Central memory CD8-positive, alpha-beta T cell (primary cell): ENCODE measurements at regions not wholly inside any gene's neighbourhood (a gene's known extent, or its start where the extent isn't known, plus 50 kb on each side); places are given as distances from the start of the nearest gene placed in this dataset.

ENCODE experiments used
- ATAC-seq: fragments of 150-1000 bp; cut with Tn5 transposase; replicated peaks from 2 replicates; pipeline ENCODE4 v1.10.0; 2022; ENCODE audit warnings: mild to moderate bottlenecking, moderate FRiP score, moderate number of reproducible peaks; ENCODE audit not compliant: poor library complexity, severe bottlenecking; ENCODE audit errors: extremely low read depth
- DNase-seq, 2 donors: peaks; one replicate each; pipeline ENCODE4 v3.0.0; 2021; ENCODE audit warnings: low spot score in 2 of 2
- H3K27ac Mint-ChIP-seq: one replicate; pipeline ENCODE4 v1.8.0; 2022; ENCODE audit warnings: low read depth, mild to moderate bottlenecking, moderate library complexity, mixed read lengths
- H3K27me3 Mint-ChIP-seq: one replicate; pipeline ENCODE4 v1.8.0; 2022; ENCODE audit warnings: mixed read lengths
- H3K36me3 Mint-ChIP-seq: one replicate; pipeline ENCODE4 v1.8.0; 2022; ENCODE audit warnings: mild to moderate bottlenecking, moderate library complexity, mixed read lengths; ENCODE audit not compliant: insufficient read depth
- H3K4me1 Mint-ChIP-seq: one replicate; pipeline ENCODE4 v1.8.0; 2022; ENCODE audit warnings: mixed read lengths
- H3K4me3 Mint-ChIP-seq: one replicate; pipeline ENCODE4 v1.8.0; 2022; ENCODE audit warnings: mild to moderate bottlenecking, moderate library complexity, mixed read lengths
- H3K9me3 Mint-ChIP-seq: one replicate; pipeline ENCODE4 v1.8.0; 2022; ENCODE audit warnings: mixed read lengths

GRCh38 chr4:126081336-126081735, 766.6 kb downstream of the FAT4 start:
- H3K9me3 Mint-ChIP-seq, result peaks cover 17% of the 10 kb centered on the region
- no peak for DNase-seq
- no peak for ATAC-seq

GRCh38 chr4:126086041-126086440, 771.3 kb downstream of the FAT4 start:
- Mint-ChIP-seq H3K27me3 (no peaks in the 10 kb centered on the region), H3K27ac (no peak overlapping the region), H3K4me1 (no peaks in the 10 kb centered on the region), H3K4me3 (no peak overlapping the region), H3K9me3 (peaks cover 15% of the 10 kb centered on the region), H3K36me3 (peaks cover 2% of the 10 kb centered on the region)
- DNase-seq (no peak), ATAC-seq (no peak)

More at GRCh38 chr4:126081336-126081735, 766.6 kb downstream of the FAT4 start:
- no peak overlapping the region for H3K4me3 Mint-ChIP-seq
- H3K27me3 Mint-ChIP-seq, result no peaks in the 10 kb centered on the region
- peaks cover 2% of the 10 kb centered on the region for H3K36me3 Mint-ChIP-seq
- no peaks in the 10 kb centered on the region for H3K4me1 Mint-ChIP-seq
- H3K27ac Mint-ChIP-seq, result no peak overlapping the region

- no peaks in the 10 kb centered on the region for H3K36me3 Mint-ChIP-seq
- DNase-seq, result no peak
- H3K27me3 Mint-ChIP-seq, result no peaks in the 10 kb centered on the region
- H3K4me1 Mint-ChIP-seq, result no peaks in the 10 kb centered on the region
- no peak overlapping the region for H3K27ac Mint-ChIP-seq
- H3K4me3 Mint-ChIP-seq, result no peak overlapping the region
- H3K9me3 Mint-ChIP-seq, result peaks cover 11% of the 10 kb centered on the region
- ATAC-seq, result no peak
Measured at GRCh38 chr4:126087101-126087500, 772.3 kb downstream of the FAT4 start.

- no peak overlapping the region for H3K4me3 Mint-ChIP-seq
- H3K36me3 Mint-ChIP-seq, result no peaks in the 10 kb centered on the region
- H3K9me3 Mint-ChIP-seq, result peaks cover 35% of the 10 kb centered on the region
- H3K27me3 Mint-ChIP-seq, result no peaks in the 10 kb centered on the region
- no peak overlapping the region for H3K27ac Mint-ChIP-seq
- DNase-seq (no peak), ATAC-seq (no peak)
- H3K4me1 Mint-ChIP-seq, result no peaks in the 10 kb centered on the region
Measured at GRCh38 chr4:126097155-126097799, 782.5 kb downstream of the FAT4 start.

- Mint-ChIP-seq H3K9me3 (peaks cover 29% of the 10 kb centered on the region), H3K4me1 (no peaks in the 10 kb centered on the region), H3K4me3 (no peak overlapping the region), H3K27ac (no peak overlapping the region), H3K27me3 (no peaks in the 10 kb centered on the region), H3K36me3 (no peaks in the 10 kb centered on the region)
- no peak for DNase-seq
- no peak for ATAC-seq
Measured at GRCh38 chr4:126106658-126107057, 791.9 kb downstream of the FAT4 start.

- Mint-ChIP-seq H3K9me3 (peaks cover 32% of the 10 kb centered on the region), H3K36me3 (no peaks in the 10 kb centered on the region)
Measured at GRCh38 chr4:126109836-126110235, 795.1 kb downstream of the FAT4 start.

GRCh38 chr4:126113058-126113457, 798.3 kb downstream of the FAT4 start:
- Mint-ChIP-seq H3K4me1 (no peaks in the 10 kb centered on the region), H3K9me3 (peaks cover 44% of the 10 kb centered on the region), H3K27me3 (no peaks in the 10 kb centered on the region), H3K27ac (no peak overlapping the region), H3K36me3 (no peaks in the 10 kb centered on the region), H3K4me3 (no peak overlapping the region)
- ATAC-seq (no peak), DNase-seq (no peak)

More at GRCh38 chr4:126109836-126110235, 795.1 kb downstream of the FAT4 start:
- Mint-ChIP-seq H3K27ac (no peak overlapping the region), H3K4me1 (no peaks in the 10 kb centered on the region), H3K27me3 (no peaks in the 10 kb centered on the region), H3K4me3 (no peak overlapping the region)
- ATAC-seq (no peak), DNase-seq (no peak)

GRCh38 chr4:126123611-126124325, 809.0 kb downstream of the FAT4 start:
- Mint-ChIP-seq H3K4me3 (no peak overlapping the region), H3K4me1 (no peaks in the 10 kb centered on the region), H3K27me3 (no peaks in the 10 kb centered on the region), H3K27ac (no peak overlapping the region), H3K9me3 (peaks cover 9% of the 10 kb centered on the region), H3K36me3 (no peaks in the 10 kb centered on the region)
- no peak for DNase-seq
- no peak for ATAC-seq

GRCh38 chr4:126124818-126125217, 810.1 kb downstream of the FAT4 start:
- Mint-ChIP-seq H3K4me3 (no peak overlapping the region), H3K27ac (no peak overlapping the region), H3K4me1 (no peaks in the 10 kb centered on the region), H3K36me3 (no peaks in the 10 kb centered on the region), H3K27me3 (no peaks in the 10 kb centered on the region), H3K9me3 (peaks cover 7% of the 10 kb centered on the region)
- no peak for DNase-seq
- no peak for ATAC-seq

- Mint-ChIP-seq H3K36me3 (no peaks in the 10 kb centered on the region), H3K4me3 (no peak overlapping the region), H3K27ac (no peak overlapping the region), H3K27me3 (no peaks in the 10 kb centered on the region), H3K4me1 (no peaks in the 10 kb centered on the region), H3K9me3 (peaks cover 25% of the 10 kb centered on the region)
- ATAC-seq, result no peak
- no peak for DNase-seq
Measured at GRCh38 chr4:126130215-126130614, 815.5 kb downstream of the FAT4 start.

- Mint-ChIP-seq H3K4me3 (no peak overlapping the region), H3K36me3 (no peaks in the 10 kb centered on the region), H3K27me3 (no peaks in the 10 kb centered on the region), H3K27ac (no peak overlapping the region), H3K4me1 (no peaks in the 10 kb centered on the region), H3K9me3 (peaks cover 10% of the 10 kb centered on the region)
- DNase-seq (no peak), ATAC-seq (no peak)
Measured at GRCh38 chr4:126136922-126137781, 822.4 kb downstream of the FAT4 start.

- Mint-ChIP-seq H3K9me3 (peaks cover 10% of the 10 kb centered on the region), H3K4me3 (no peak overlapping the region), H3K36me3 (no peaks in the 10 kb centered on the region), H3K27ac (no peak overlapping the region), H3K4me1 (no peaks in the 10 kb centered on the region), H3K27me3 (no peaks in the 10 kb centered on the region)
- DNase-seq, result no peak
- ATAC-seq, result no peak
Measured at GRCh38 chr4:126137782-126138170, 823.0 kb downstream of the FAT4 start.
